Retina (tissue), 1 donor: ENCODE measurements at regions not wholly inside any gene's neighbourhood (a gene's known extent, or its start where the extent isn't known, plus 50 kb on each side); places are given as distances from the start of the nearest gene placed in this dataset.
"Not testable (repeated sequence)": the region's sequence is repeated elsewhere in the genome, so short reads cannot be mapped to it uniquely, and the experiment has no call there.

Source experiments
- DNase-seq: peaks from one replicate; pipeline ENCODE4 v3.0.0-alpha.2; 2016

GRCh38 chrX:84865113-84865512 is 138.6 kb upstream of the APOOL start:
- DNase-seq: no peak

- DNase-seq: not testable (repeated sequence)
Observed at GRCh38 chrX:84870281-84870680, 133.4 kb upstream of the APOOL start.

GRCh38 chrX:84872160-84872771 is 131.4 kb upstream of the APOOL start:
- DNase-seq: not testable (repeated sequence)

- no peak for DNase-seq
Observed at GRCh38 chrX:84873176-84873575, 130.5 kb upstream of the APOOL start.

GRCh38 chrX:84876876-84877275 is 126.8 kb upstream of the APOOL start:
- no peak for DNase-seq

GRCh38 chrX:84893897-84894296 is 109.8 kb upstream of the APOOL start:
- no peak for DNase-seq

- DNase-seq: no peak
Observed at GRCh38 chrX:84907324-84907968, 96.2 kb upstream of the APOOL start.

- DNase-seq: no peak
Observed at GRCh38 chrX:84909151-84909550, 94.5 kb upstream of the APOOL start.

- no peak for DNase-seq
Observed at GRCh38 chrX:84924624-84925023, 79.1 kb upstream of the APOOL start.

- DNase-seq: no peak
Observed at GRCh38 chrX:84932814-84933213, 70.9 kb upstream of the APOOL start.

- no peak for DNase-seq
Observed at GRCh38 chrX:84933956-84934556, 69.6 kb upstream of the APOOL start.
